ENCODE measurements at regions not wholly inside any gene's neighbourhood (a gene's known extent, or its start where the extent isn't known, plus 50 kb on each side); places are given as distances from the start of the nearest gene placed in this dataset.

DNA sequence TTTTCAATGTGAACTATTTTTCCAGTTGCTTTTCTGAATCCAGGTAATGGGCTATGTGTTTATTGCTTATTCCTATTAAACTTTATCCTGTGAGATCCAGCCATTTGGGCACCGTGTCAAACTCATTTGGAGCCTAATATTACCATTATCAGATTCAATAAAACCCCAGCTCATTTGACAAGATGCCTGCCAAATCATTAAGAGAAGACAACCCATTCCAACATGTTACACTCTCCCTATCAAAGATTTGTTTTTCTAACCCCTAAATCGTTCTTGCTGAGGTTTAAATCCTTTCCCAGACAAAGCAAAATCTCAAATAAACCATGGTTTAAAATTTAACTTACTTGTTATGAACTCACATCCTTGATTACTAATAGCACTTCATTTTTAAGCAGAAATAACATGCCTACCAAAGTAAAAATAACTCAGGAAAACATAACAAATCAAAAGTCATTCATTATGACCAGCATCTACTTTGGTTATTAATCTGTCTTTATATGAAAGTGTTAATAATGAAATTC is 130.0 kb upstream of the TCF21 start:
- TF ChIP-seq, protein P1, sequence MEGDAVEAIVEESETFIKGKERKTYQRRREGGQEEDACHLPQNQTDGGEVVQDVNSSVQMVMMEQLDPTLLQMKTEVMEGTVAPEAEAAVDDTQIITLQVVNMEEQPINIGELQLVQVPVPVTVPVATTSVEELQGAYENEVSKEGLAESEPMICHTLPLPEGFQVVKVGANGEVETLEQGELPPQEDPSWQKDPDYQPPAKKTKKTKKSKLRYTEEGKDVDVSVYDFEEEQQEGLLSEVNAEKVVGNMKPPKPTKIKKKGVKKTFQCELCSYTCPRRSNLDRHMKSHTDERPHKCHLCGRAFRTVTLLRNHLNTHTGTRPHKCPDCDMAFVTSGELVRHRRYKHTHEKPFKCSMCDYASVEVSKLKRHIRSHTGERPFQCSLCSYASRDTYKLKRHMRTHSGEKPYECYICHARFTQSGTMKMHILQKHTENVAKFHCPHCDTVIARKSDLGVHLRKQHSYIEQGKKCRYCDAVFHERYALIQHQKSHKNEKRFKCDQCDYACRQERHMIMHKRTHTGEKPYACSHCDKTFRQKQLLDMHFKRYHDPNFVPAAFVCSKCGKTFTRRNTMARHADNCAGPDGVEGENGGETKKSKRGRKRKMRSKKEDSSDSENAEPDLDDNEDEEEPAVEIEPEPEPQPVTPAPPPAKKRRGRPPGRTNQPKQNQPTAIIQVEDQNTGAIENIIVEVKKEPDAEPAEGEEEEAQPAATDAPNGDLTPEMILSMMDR (IDR thresholded peaks at IDR 0.05): no peak
- no peak for TF ChIP-seq ZFX (IDR thresholded peaks at IDR 0.05; ENCODE audit: borderline replicate concordance)

DNA sequence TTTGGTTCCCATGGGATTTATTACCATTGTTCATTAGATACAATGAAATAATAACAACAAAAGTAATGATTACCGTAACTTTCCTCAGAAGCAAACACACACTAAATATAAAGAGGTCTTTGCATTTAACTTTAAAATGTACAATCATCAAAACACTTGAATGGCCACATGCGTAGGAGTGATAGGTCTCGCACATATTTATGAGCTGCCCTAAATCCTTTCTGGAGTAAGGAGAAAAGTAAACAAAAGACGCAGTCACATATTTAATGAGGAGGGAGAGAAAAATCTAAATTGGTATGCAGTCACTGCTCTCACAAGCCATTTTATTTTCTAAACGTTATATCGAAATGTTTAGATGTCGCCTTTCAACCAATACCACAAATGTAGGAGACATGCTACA is 129.4 kb upstream of the TCF21 start:
- TF ChIP-seq ZFX (IDR thresholded peaks at IDR 0.05; ENCODE audit: borderline replicate concordance): no peak
- TF ChIP-seq, protein P1 (IDR thresholded peaks at IDR 0.05): no peak
- H3K27ac ChIP-seq: no peak overlapping the region

More for the DNA sequence above, 130.0 kb upstream of the TCF21 start:
- H3K27ac ChIP-seq: no peak overlapping the region

DNA sequence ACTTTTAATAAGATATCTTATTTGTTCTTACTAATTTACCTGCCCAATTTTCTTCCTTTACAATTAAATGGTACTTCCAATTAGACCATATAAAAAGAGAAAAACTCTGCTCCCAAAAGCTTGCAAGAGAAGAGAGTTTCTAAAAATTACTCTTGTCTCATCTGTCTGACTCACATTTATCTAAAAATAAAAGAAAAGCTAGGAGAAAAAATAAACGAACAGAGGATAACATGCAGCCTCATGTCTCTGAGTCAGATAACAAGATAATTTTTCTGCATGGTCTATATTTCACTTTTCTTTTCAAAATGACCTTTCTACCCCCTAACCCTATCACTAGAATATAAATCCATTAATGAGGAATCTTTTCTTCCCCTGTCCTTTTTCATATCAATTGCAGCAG is 127.2 kb upstream of the TCF21 start:
- H3K27ac ChIP-seq: no peak overlapping the region
- TF ChIP-seq, protein P1 (IDR thresholded peaks at IDR 0.05): no peak
- TF ChIP-seq ZFX (IDR thresholded peaks at IDR 0.05; ENCODE audit: borderline replicate concordance): no peak

DNA sequence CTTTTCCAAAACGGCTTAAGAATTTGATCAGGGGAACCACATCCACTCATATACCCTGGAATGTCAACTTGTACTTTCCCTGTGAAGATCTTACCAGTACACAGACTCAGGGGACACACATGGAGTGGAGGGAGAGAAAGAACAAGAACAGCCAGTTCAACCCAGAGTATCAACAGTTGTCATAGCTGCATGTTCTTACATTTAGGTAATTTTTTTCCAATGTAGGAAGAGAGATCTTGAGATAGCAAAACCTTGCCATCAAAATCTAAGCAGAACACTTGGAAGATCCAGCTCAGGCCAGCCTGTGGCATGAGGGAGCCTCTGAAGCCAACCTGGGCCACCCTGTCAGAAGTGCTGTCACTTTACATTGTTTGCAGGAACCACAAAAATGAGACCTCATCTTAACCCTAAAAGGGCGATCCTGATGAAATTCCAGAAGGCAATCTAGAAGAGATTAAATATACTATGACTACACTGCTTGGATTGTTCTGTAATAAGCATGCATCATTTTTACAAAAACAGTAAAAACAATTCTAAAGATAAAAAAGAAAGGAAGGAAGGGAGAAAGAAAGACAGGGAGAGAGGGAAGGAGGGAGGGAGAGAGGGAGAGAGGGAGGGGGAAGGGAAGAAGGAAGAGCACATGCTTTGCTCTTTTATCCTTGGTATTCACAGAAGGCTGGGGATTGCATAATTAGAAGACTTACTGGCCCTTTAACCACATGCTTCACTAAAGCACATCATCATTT is 124.7 kb upstream of the TCF21 start:
- H3K27ac ChIP-seq: no peak overlapping the region

DNA sequence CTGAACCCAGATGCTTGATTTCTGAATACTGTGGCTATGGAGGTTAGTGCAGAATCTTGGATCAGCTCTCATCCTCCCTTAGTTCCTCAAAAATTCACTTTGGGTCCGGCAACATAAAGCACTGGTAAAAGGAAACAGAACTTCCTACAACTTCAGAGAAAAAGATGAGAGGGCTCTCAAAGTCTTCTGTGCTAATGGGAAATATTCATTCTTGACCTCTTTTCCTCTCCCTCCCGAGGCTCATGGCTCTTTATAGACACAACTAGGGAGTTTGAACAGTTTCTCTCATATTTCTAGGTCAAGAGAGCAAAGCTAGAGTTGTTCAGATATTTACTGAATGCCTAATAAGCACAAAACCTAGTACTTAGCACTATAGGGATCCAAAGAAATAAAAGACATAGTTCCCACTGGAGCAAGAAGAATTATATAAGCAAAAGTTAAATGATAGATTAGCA is 124.1 kb upstream of the TCF21 start:
- H3K27ac ChIP-seq: no peak overlapping the region
- TF ChIP-seq ZFX (IDR thresholded peaks at IDR 0.05; ENCODE audit: borderline replicate concordance): no peak
- TF ChIP-seq, protein P1 (IDR thresholded peaks at IDR 0.05): no peak

More for the DNA sequence above, 124.7 kb upstream of the TCF21 start:
- TF ChIP-seq, protein P1 (IDR thresholded peaks at IDR 0.05): no peak

DNA sequence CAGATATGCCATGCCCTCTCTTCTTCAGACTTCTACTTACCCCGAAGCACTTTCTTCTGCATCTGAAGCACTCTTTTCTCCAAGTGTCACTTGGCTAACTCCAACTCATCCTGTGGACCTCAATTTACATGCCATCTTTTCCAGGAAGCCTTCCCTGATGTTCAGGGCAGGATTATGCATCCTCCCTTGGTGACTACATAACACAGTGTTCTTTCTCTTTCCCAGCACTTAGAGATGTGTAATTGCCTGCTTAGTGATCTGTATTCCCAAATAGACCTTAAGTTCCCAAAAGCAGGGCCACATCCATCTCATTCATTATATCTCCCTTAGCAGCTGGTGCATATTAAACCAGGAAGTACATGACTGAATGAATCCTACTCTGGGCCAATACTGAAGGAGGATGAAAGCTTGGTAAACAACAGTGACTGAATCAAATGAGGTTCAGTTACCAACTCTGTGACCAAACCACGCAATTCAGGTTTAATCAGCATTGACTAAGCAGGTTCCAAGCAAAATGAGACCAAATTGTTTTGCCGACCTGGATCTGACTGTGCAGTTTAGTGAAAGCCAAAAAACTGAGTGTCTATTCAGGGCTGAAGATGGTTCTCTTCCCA is 121.4 kb upstream of the TCF21 start:
- H3K27ac ChIP-seq: no peak overlapping the region
- TF ChIP-seq, protein P1 (IDR thresholded peaks at IDR 0.05): no peak
- no peak for TF ChIP-seq ZFX (IDR thresholded peaks at IDR 0.05; ENCODE audit: borderline replicate concordance)
